IMR-90 (cell line): ENCODE measurements at regions not wholly inside any gene's neighbourhood (a gene's known extent, or its start where the extent isn't known, plus 50 kb on each side); places are given as distances from the start of the nearest gene placed in this dataset.

Experiments
- ATAC-seq: fragments of 200-7000 bp; cut with Tn5 transposase; 2 replicates; pipeline ENCODE4 v1.9.1; 2020; ENCODE audit warnings: low read depth, mild to moderate bottlenecking, moderate library complexity
- BruUV-seq: library from RNA; stranded (reverse); fragments of 400-500 nt; replicated peaks from 2 replicates; lab custom pipeline; 2021; lab: Mats Ljungman, UMichigan
- CTCF ChIA-PET: fragments of 300-600 bp; formaldehyde crosslinking; extraction: SDS; loops from one replicate; lab custom pipeline; 2021; ENCODE audit warnings: antibody characterized with exemption; lab: Yijun Ruan, JAX
- POLR2A ChIA-PET: fragments of 300-600 bp; sonication (Branson Sonifier 250); formaldehyde crosslinking; loops from one replicate; lab custom pipeline; 2022; ENCODE audit warnings: antibody characterized with exemption; ENCODE audit not compliant: unreplicated experiment; lab: Charles Lee
- DNase-seq: peaks from one replicate; pipeline ENCODE4 v3.0.0; 2013
- H2AFZ ChIP-seq: replicated peaks from 2 replicates; pipeline ENCODE3; 2013; ENCODE audit warnings: low read length, mild to moderate bottlenecking; ENCODE audit not compliant: poor library complexity
- H2AK5ac ChIP-seq: 2 replicates; pipeline ENCODE4 v1.6.1; 2013; ENCODE audit warnings: low read depth, low read length, inconsistent platforms
- H2AK9ac ChIP-seq: replicated peaks from 2 replicates; pipeline ENCODE3; 2013; ENCODE audit warnings: mild to moderate bottlenecking, low read depth, low read length, moderate library complexity; ENCODE audit not compliant: poor library complexity
- H2BK120ac ChIP-seq: 2 replicates; pipeline ENCODE4 v1.6.1; 2013; ENCODE audit warnings: low read depth, low read length, inconsistent platforms
- H2BK15ac ChIP-seq: 3 replicates; pipeline ENCODE4 v1.6.1; 2013; ENCODE audit warnings: low read depth, low read length, inconsistent platforms
- H2BK20ac ChIP-seq: 2 replicates; pipeline ENCODE4 v1.6.1; 2013; ENCODE audit warnings: low read depth, mild to moderate bottlenecking, inconsistent platforms, low read length, moderate library complexity
- H2BK5ac ChIP-seq: 2 replicates; pipeline ENCODE4 v1.6.1; 2013; ENCODE audit warnings: mild to moderate bottlenecking, low read depth, low read length, inconsistent platforms; ENCODE audit not compliant: poor library complexity, severe bottlenecking
- H3K14ac ChIP-seq: replicated peaks from 2 replicates; pipeline ENCODE4 v1.6.1; 2013; ENCODE audit warnings: low read depth, low read length, inconsistent platforms
- H3K18ac ChIP-seq: 2 replicates; pipeline ENCODE4 v1.6.1; 2013; ENCODE audit warnings: low read depth, low read length, control low read depth
- H3K23ac ChIP-seq: 2 replicates; pipeline ENCODE4 v1.6.1; 2013; ENCODE audit warnings: low read depth, low read length, inconsistent platforms
- H3K27ac ChIP-seq: 2 replicates; pipeline ENCODE4 v1.5.1; 2013; ENCODE audit warnings: mild to moderate bottlenecking, control low read depth, low read length; ENCODE audit not compliant: insufficient read depth
- H3K27me3 ChIP-seq: 2 replicates; pipeline ENCODE4 v1.6.1; 2013; ENCODE audit warnings: low read length; ENCODE audit not compliant: control insufficient read depth, insufficient read depth
- H3K36me3 ChIP-seq: 2 replicates; pipeline ENCODE4 v1.6.1; 2013; ENCODE audit warnings: low read length, mixed read lengths; ENCODE audit not compliant: control insufficient read depth, insufficient read depth
- H3K4ac ChIP-seq: 2 replicates; pipeline ENCODE4 v1.6.1; 2013; ENCODE audit warnings: low read depth, low read length, inconsistent platforms
- H3K4me1 ChIP-seq: 2 replicates; pipeline ENCODE4 v1.6.1; 2013; ENCODE audit warnings: low read length, mixed read lengths; ENCODE audit not compliant: control insufficient read depth, insufficient read depth
- H3K4me2 ChIP-seq: 2 replicates; pipeline ENCODE4 v1.6.1; 2013; ENCODE audit warnings: low read depth, mild to moderate bottlenecking, control low read depth, low read length, moderate library complexity
- H3K4me3 ChIP-seq: 2 replicates; pipeline ENCODE4 v1.5.1; 2013; ENCODE audit warnings: low read depth, mild to moderate bottlenecking, control low read depth, low read length, moderate library complexity; ENCODE audit not compliant: insufficient read depth
- H3K56ac ChIP-seq: 2 replicates; pipeline ENCODE4 v1.6.1; 2013; ENCODE audit warnings: low read length, inconsistent platforms; ENCODE audit not compliant: insufficient read depth; ENCODE audit errors: extremely low read depth
- H3K79me1 ChIP-seq, 2 experiments: 2 replicates each; pipeline ENCODE4 v1.6.1; 2013; ENCODE audit warnings: low read length in 2 of 2, inconsistent platforms in 1 of 2, low read depth in 1 of 2
- H3K9ac ChIP-seq: 2 replicates; pipeline ENCODE4 v1.6.1; 2013; ENCODE audit warnings: low read depth, low read length, control low read depth
- H3K9me1 ChIP-seq: 2 replicates; pipeline ENCODE4 v1.6.1; 2013; ENCODE audit warnings: low read length, inconsistent platforms; ENCODE audit not compliant: insufficient read depth
- H3K9me3 ChIP-seq: 2 replicates; pipeline ENCODE4 v1.6.1; 2013; ENCODE audit warnings: low read length; ENCODE audit not compliant: control insufficient read depth, insufficient read depth
- H4K20me1 ChIP-seq: 2 replicates; pipeline ENCODE4 v1.6.1; 2013; ENCODE audit warnings: low read length, inconsistent platforms; ENCODE audit not compliant: insufficient read depth
- H4K5ac ChIP-seq: 2 replicates; pipeline ENCODE4 v1.6.1; 2013; ENCODE audit warnings: mild to moderate bottlenecking, low read depth, low read length, control low read depth
- H4K8ac ChIP-seq, 2 experiments: 2 replicates each; pipeline ENCODE4 v1.6.1; 2013; ENCODE audit warnings: low read depth in 2 of 2, low read length in 2 of 2, control low read depth in 1 of 2, inconsistent platforms in 1 of 2
- H4K91ac ChIP-seq: 2 replicates; pipeline ENCODE4 v1.6.1; 2013; ENCODE audit warnings: low read depth, low read length, inconsistent platforms; ENCODE audit not compliant: insufficient read depth
- BHLHE40 ChIP-seq: fragments of 150-350 bp; IDR thresholded peaks from 2 replicates; pipeline ENCODE4 v1.6.1; 2016; ENCODE audit warnings: mild to moderate bottlenecking, low read depth, low read length
- CEBPB ChIP-seq: IDR thresholded peaks from 2 replicates; pipeline ENCODE4 v1.6.1; 2012; ENCODE audit warnings: low read depth, low read length, improper control_type of control experiment
- MAZ ChIP-seq: IDR thresholded peaks from 2 replicates; pipeline ENCODE4 v1.6.1; 2012; ENCODE audit warnings: low read depth, mild to moderate bottlenecking, low read length, improper control_type of control experiment, moderate library complexity, borderline replicate concordance
- WGBS, 2 experiments: methylation state at CpG; one replicate each; pipeline versions ENCODE4 v1.1.5 to v1.1.7; 2013; ENCODE audit warnings: missing lambda C conversion rate in 2 of 2; ENCODE audit not compliant: insufficient read length in 1 of 2; ENCODE audit errors: extremely low coverage in 2 of 2; 5-methylcytosine and 5-hydroxymethylcytosine counted together
- dilution Hi-C: fragments of 300-500 bp; cut with HindIII; formaldehyde crosslinking; loops from one replicate; pipeline ENCODE4 v1.14.3; 2018; ENCODE audit warnings: low sequenced_read_pairs; ENCODE audit not compliant: unreplicated experiment
- in situ Hi-C: fragments of 300-500 bp; cut with MboI; formaldehyde crosslinking; loops from 3 replicates; pipeline ENCODE4 v1.14.3; 2019; ENCODE audit warnings: low sequenced_read_pairs, inconsistent platforms, mixed read lengths
- intact Hi-C: fragments of 100-400 bp; cut with micrococcal nuclease; formaldehyde crosslinking; loops from 2 replicates; pipeline ENCODE4 v1.10.0; 2022
- TF ChIP-seq, protein P1 (sequence below): fragments of 150-350 bp; IDR thresholded peaks from 2 replicates; pipeline ENCODE4 v1.6.1; 2017; ENCODE audit warnings: mild to moderate bottlenecking, antibody characterized with exemption, low read length, low read depth

DNA sequence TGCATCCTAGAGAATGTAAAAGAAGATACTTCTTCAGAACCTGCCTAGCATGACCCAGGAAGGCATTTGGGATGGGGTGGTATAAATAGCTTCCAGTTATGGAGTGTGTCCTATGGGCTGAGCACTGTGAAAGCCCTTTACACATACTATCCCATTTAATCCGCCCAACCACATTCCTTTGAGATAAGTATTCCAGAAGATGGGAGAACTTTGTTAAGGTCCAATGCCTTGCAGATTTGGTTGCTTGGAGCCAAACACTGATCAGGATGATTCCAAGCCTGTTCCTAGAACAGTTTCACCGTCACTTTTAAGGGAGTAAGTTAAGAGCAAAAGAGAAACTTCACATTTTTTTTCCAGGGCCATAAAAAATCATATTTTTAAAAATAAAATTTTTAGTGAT is 82.5 kb upstream of the CLMN start:
- Histone ChIP-seq H2BK20ac (no peak overlapping the region), H2AK9ac (no peak overlapping the region), H2BK15ac (no peak overlapping the region), H4K8ac (no peak overlapping the region), H3K18ac (no peak overlapping the region), H3K9ac (no peak overlapping the region), H4K91ac (no peak overlapping the region), H3K79me1 (no peaks in the 10 kb centered on the region), H4K5ac (no peak overlapping the region), H2BK120ac (no peak overlapping the region), H3K4ac (no peak overlapping the region), H3K14ac (no peak overlapping the region), H2AK5ac (no peak overlapping the region), H3K36me3 (no peaks in the 10 kb centered on the region), H2AFZ (no peak overlapping the region), H4K20me1 (no peaks in the 10 kb centered on the region), H3K4me3 (no peak overlapping the region), H3K4me2 (no peak overlapping the region), H3K56ac (no peak overlapping the region), H3K23ac (no peak overlapping the region), H3K4me1 (no peaks in the 10 kb centered on the region), H3K9me3 (no peaks in the 10 kb centered on the region), H2BK5ac (no peak overlapping the region), H3K27ac (no peak overlapping the region), H3K9me1 (no peaks in the 10 kb centered on the region), H3K27me3 (peaks cover 4% of the 10 kb centered on the region; the same call in 1 of the 2 replicates)
- TF ChIP-seq, protein P1, sequence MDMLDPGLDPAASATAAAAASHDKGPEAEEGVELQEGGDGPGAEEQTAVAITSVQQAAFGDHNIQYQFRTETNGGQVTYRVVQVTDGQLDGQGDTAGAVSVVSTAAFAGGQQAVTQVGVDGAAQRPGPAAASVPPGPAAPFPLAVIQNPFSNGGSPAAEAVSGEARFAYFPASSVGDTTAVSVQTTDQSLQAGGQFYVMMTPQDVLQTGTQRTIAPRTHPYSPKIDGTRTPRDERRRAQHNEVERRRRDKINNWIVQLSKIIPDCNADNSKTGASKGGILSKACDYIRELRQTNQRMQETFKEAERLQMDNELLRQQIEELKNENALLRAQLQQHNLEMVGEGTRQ = no peak
- TF ChIP-seq MAZ (no peak), BHLHE40 (no peak), CEBPB (no peak)
- CTCF ChIA-PET = no interaction called here
- dilution Hi-C loops (no loop called here), in situ Hi-C loops (no loop called here), intact Hi-C loops (no loop called here)
- no CpG with 5 or more reads among the region's 2 CpGs for WGBS, 2 experiments
- no TSS peak for BruUV-seq
- ATAC-seq (no peak), DNase-seq (no peak)
- POLR2A ChIA-PET = no interaction called here
